DND-41 (cell line): ENCODE measurements at regions not wholly inside any gene's neighbourhood (a gene's known extent, or its start where the extent isn't known, plus 50 kb on each side); places are given as distances from the start of the nearest gene placed in this dataset.

Experiments
- ATAC-seq: fragments of 200-7000 bp; cut with Tn5 transposase; 3 replicates; pipeline ENCODE4 v1.9.1; 2021; ENCODE audit warnings: low read depth; ENCODE audit not compliant: insufficient read depth
- DNase-seq: peaks from one replicate; pipeline ENCODE4 v3.0.0-alpha.2; 2020
- H2AFZ ChIP-seq: 2 replicates; pipeline ENCODE4 v1.6.0; 2012; ENCODE audit warnings: low read depth, low read length
- H3K27ac ChIP-seq: 2 replicates; pipeline ENCODE4 v1.5.1; 2012; ENCODE audit warnings: low read length, inconsistent platforms
- H3K27me3 ChIP-seq: fragments of 200-600 bp; sonication (generic); 2 replicates; pipeline ENCODE4 v1.6.0; 2012; ENCODE audit warnings: low read length, mild to moderate bottlenecking, inconsistent platforms; ENCODE audit not compliant: insufficient read depth, poor library complexity
- H3K36me3 ChIP-seq: 2 replicates; pipeline ENCODE4 v1.5.1; 2012; ENCODE audit warnings: low read length, inconsistent platforms; ENCODE audit not compliant: insufficient read depth
- H3K4me1 ChIP-seq: 2 replicates; pipeline ENCODE4 v1.5.1; 2012; ENCODE audit warnings: mild to moderate bottlenecking, low read length; ENCODE audit not compliant: insufficient read depth
- H3K4me2 ChIP-seq: 2 replicates; pipeline ENCODE4 v1.6.0; 2012; ENCODE audit warnings: mild to moderate bottlenecking, moderate library complexity, low read length, inconsistent platforms; ENCODE audit not compliant: insufficient read depth
- H3K4me3 ChIP-seq, 2 experiments: fragments of 200-600 bp in 1 of 2; shearing (Covaris generic) in 1 of 2; 2 replicates each; pipeline ENCODE4 v1.5.1; 2012 to 2016; ENCODE audit warnings: inconsistent platforms in 2 of 2, low read length in 2 of 2, mild to moderate bottlenecking in 2 of 2, low read depth in 1 of 2, moderate library complexity in 1 of 2
- H3K79me2 ChIP-seq: 2 replicates; pipeline ENCODE4 v1.6.0; 2012; ENCODE audit warnings: low read length, inconsistent platforms; ENCODE audit not compliant: insufficient read depth
- H3K9ac ChIP-seq: 2 replicates; pipeline ENCODE4 v1.6.0; 2012; ENCODE audit warnings: low read depth, mild to moderate bottlenecking, inconsistent platforms, low read length, moderate library complexity
- H3K9me3 ChIP-seq: 2 replicates; pipeline ENCODE4 v1.5.1; 2012; ENCODE audit warnings: low read length, moderate library complexity, mild to moderate bottlenecking, inconsistent platforms; ENCODE audit not compliant: insufficient read depth, severe bottlenecking
- H4K20me1 ChIP-seq: 2 replicates; pipeline ENCODE4 v1.6.0; 2012; ENCODE audit warnings: low read length; ENCODE audit not compliant: insufficient read depth
- CTCF ChIP-seq: IDR thresholded peaks from 2 replicates; pipeline ENCODE4 v1.5.1; 2012; ENCODE audit warnings: borderline replicate concordance, low read length, moderate library complexity, mild to moderate bottlenecking; ENCODE audit not compliant: poor library complexity, severe bottlenecking; ENCODE audit errors: extremely low read depth
- EZH2 ChIP-seq: IDR thresholded peaks from 3 replicates; pipeline ENCODE4 v1.6.1; 2012; ENCODE audit warnings: borderline replicate concordance, low read depth, mild to moderate bottlenecking, moderate library complexity, low read length, inconsistent platforms; ENCODE audit not compliant: severe bottlenecking

GRCh38 chr4:114178392-114178791 is 198.9 kb upstream of the ARSJ start:
- H3K9me3 ChIP-seq: no peaks in the 10 kb centered on the region
- no peak for ATAC-seq
- TF ChIP-seq CTCF (no peak), EZH2 (no peak)
- no peak overlapping the region for H3K4me3 ChIP-seq
- no peak for DNase-seq
- no peaks in the 10 kb centered on the region for H3K4me1 ChIP-seq
- no peak overlapping the region for H2AFZ ChIP-seq
- no peaks in the 10 kb centered on the region for H3K36me3 ChIP-seq
- no peak overlapping the region for H3K9ac ChIP-seq
- no peak overlapping the region for H3K4me2 ChIP-seq
- no peaks in the 10 kb centered on the region for H3K79me2 ChIP-seq
- H4K20me1 ChIP-seq: no peaks in the 10 kb centered on the region
- no peak overlapping the region for H3K27ac ChIP-seq
- no peaks in the 10 kb centered on the region for H3K27me3 ChIP-seq

GRCh38 chr4:114180481-114180880 is 201.0 kb upstream of the ARSJ start:
- no peaks in the 10 kb centered on the region for H3K27me3 ChIP-seq
- H3K79me2 ChIP-seq: no peaks in the 10 kb centered on the region
- no peak overlapping the region for H3K9ac ChIP-seq
- no peak overlapping the region for H2AFZ ChIP-seq
- no peak overlapping the region for H3K4me2 ChIP-seq
- H3K4me1 ChIP-seq: no peaks in the 10 kb centered on the region
- no peak overlapping the region for H3K27ac ChIP-seq
- H3K4me3 ChIP-seq: no peak overlapping the region
- no peaks in the 10 kb centered on the region for H3K36me3 ChIP-seq
- DNase-seq: peak; percentile 8
- H4K20me1 ChIP-seq: no peaks in the 10 kb centered on the region
- no peak for ATAC-seq
- TF ChIP-seq EZH2: no peak
- peak; percentile 23 for TF ChIP-seq CTCF
- no peaks in the 10 kb centered on the region for H3K9me3 ChIP-seq

GRCh38 chr4:114184901-114185300 is 205.5 kb upstream of the ARSJ start:
- ATAC-seq (no peak), DNase-seq (no peak)
- Histone ChIP-seq H3K9ac (no peak overlapping the region), H3K4me1 (no peaks in the 10 kb centered on the region), H3K79me2 (no peaks in the 10 kb centered on the region), H2AFZ (no peak overlapping the region), H4K20me1 (no peaks in the 10 kb centered on the region), H3K4me3 (no peak overlapping the region), H3K4me2 (no peak overlapping the region), H3K36me3 (no peaks in the 10 kb centered on the region), H3K27me3 (no peaks in the 10 kb centered on the region), H3K27ac (no peak overlapping the region), H3K9me3 (no peaks in the 10 kb centered on the region)
- TF ChIP-seq CTCF (no peak), EZH2 (no peak)

- ATAC-seq: no peak
- Histone ChIP-seq H3K9me3 (no peaks in the 10 kb centered on the region), H2AFZ (no peak overlapping the region), H3K4me2 (no peak overlapping the region), H3K27ac (no peak overlapping the region), H3K36me3 (no peaks in the 10 kb centered on the region), H4K20me1 (no peaks in the 10 kb centered on the region), H3K27me3 (no peaks in the 10 kb centered on the region), H3K9ac (no peak overlapping the region), H3K4me3 (no peak overlapping the region), H3K4me1 (no peaks in the 10 kb centered on the region), H3K79me2 (no peaks in the 10 kb centered on the region)
- TF ChIP-seq CTCF: no peak
- TF ChIP-seq EZH2: no peak
- no peak for DNase-seq
Observed at GRCh38 chr4:114187592-114187991, 208.1 kb upstream of the ARSJ start.
